ENCODE measurements at regions not wholly inside any gene's neighbourhood (a gene's known extent, or its start where the extent isn't known, plus 50 kb on each side); places are given as distances from the start of the nearest gene placed in this dataset.

GRCh38 chr5:155167736-155168135 lies 154.2 kb downstream of the KIF4B start:
- Histone ChIP-seq H3K27me3 (ENCODE audit: insufficient read depth, low read length) (peaks cover 2% of the 10 kb centered on the region), H3K36me3 (ENCODE audit: insufficient read depth, low read length) (no peaks in the 10 kb centered on the region), H2AFZ (ENCODE audit: low read depth, low read length) (no peak overlapping the region), H3K4me1 (ENCODE audit: insufficient read depth, low read length) (no peaks in the 10 kb centered on the region), H3K9me3 (ENCODE audit: low read length) (no peaks in the 10 kb centered on the region), H3K4me3 (ENCODE audit: low read length) (no peak overlapping the region)

- no peak overlapping the region for H2AFZ ChIP-seq (ENCODE audit: low read depth, low read length)
- H3K4me3 ChIP-seq (ENCODE audit: low read length), result no peak overlapping the region
- H3K9me3 ChIP-seq (ENCODE audit: low read length), result no peaks in the 10 kb centered on the region
- H3K4me1 ChIP-seq (ENCODE audit: insufficient read depth, low read length), result no peaks in the 10 kb centered on the region
- no peaks in the 10 kb centered on the region for H3K27me3 ChIP-seq (ENCODE audit: insufficient read depth, low read length)
- H3K36me3 ChIP-seq (ENCODE audit: insufficient read depth, low read length), result no peaks in the 10 kb centered on the region
These were observed 168.0 kb downstream of the KIF4B start for GRCh38 chr5:155181542-155181941.

GRCh38 chr5:155189476-155189875 lies 175.9 kb downstream of the KIF4B start:
- H3K36me3 ChIP-seq (ENCODE audit: insufficient read depth, low read length), result no peaks in the 10 kb centered on the region
- no peak overlapping the region for H2AFZ ChIP-seq (ENCODE audit: low read depth, low read length)
- H3K27me3 ChIP-seq (ENCODE audit: insufficient read depth, low read length), result no peaks in the 10 kb centered on the region
- no peak overlapping the region for H3K4me3 ChIP-seq (ENCODE audit: low read length)
- no peaks in the 10 kb centered on the region for H3K4me1 ChIP-seq (ENCODE audit: insufficient read depth, low read length)
- no peaks in the 10 kb centered on the region for H3K9me3 ChIP-seq (ENCODE audit: low read length)

GRCh38 chr5:155189981-155190380 lies 176.4 kb downstream of the KIF4B start:
- Histone ChIP-seq H3K9me3 (ENCODE audit: low read length) (no peaks in the 10 kb centered on the region), H3K27me3 (ENCODE audit: insufficient read depth, low read length) (no peaks in the 10 kb centered on the region), H2AFZ (ENCODE audit: low read depth, low read length) (no peak overlapping the region), H3K36me3 (ENCODE audit: insufficient read depth, low read length) (no peaks in the 10 kb centered on the region), H3K4me3 (ENCODE audit: low read length) (no peak overlapping the region), H3K4me1 (ENCODE audit: insufficient read depth, low read length) (no peaks in the 10 kb centered on the region)

- Histone ChIP-seq H3K4me3 (ENCODE audit: low read length) (no peak overlapping the region), H3K9me3 (ENCODE audit: low read length) (no peaks in the 10 kb centered on the region), H2AFZ (ENCODE audit: low read depth, low read length) (no peak overlapping the region), H3K27me3 (ENCODE audit: insufficient read depth, low read length) (no peaks in the 10 kb centered on the region), H3K4me1 (ENCODE audit: insufficient read depth, low read length) (no peaks in the 10 kb centered on the region), H3K36me3 (ENCODE audit: insufficient read depth, low read length) (no peaks in the 10 kb centered on the region)
These were observed 179.5 kb downstream of the KIF4B start for GRCh38 chr5:155193029-155193428.

- Histone ChIP-seq H3K9me3 (ENCODE audit: low read length) (no peaks in the 10 kb centered on the region), H3K36me3 (ENCODE audit: insufficient read depth, low read length) (no peaks in the 10 kb centered on the region)
These were observed 180.0 kb downstream of the KIF4B start for GRCh38 chr5:155193483-155194107.

GRCh38 chr5:155200608-155201007 lies 187.1 kb downstream of the KIF4B start:
- Histone ChIP-seq H3K27me3 (ENCODE audit: insufficient read depth, low read length) (no peaks in the 10 kb centered on the region), H3K4me1 (ENCODE audit: insufficient read depth, low read length) (no peaks in the 10 kb centered on the region), H2AFZ (ENCODE audit: low read depth, low read length) (no peak overlapping the region), H3K4me3 (ENCODE audit: low read length) (no peak overlapping the region), H3K36me3 (ENCODE audit: insufficient read depth, low read length) (no peaks in the 10 kb centered on the region), H3K9me3 (ENCODE audit: low read length) (no peaks in the 10 kb centered on the region)

More at GRCh38 chr5:155193483-155194107, 180.0 kb downstream of the KIF4B start:
- Histone ChIP-seq H3K27me3 (ENCODE audit: insufficient read depth, low read length) (no peaks in the 10 kb centered on the region), H3K4me3 (ENCODE audit: low read length) (no peak overlapping the region), H2AFZ (ENCODE audit: low read depth, low read length) (no peak overlapping the region), H3K4me1 (ENCODE audit: insufficient read depth, low read length) (no peaks in the 10 kb centered on the region)

GRCh38 chr5:155211764-155212163 lies 198.2 kb downstream of the KIF4B start:
- Histone ChIP-seq H3K4me3 (ENCODE audit: low read length) (no peak overlapping the region), H3K9me3 (ENCODE audit: low read length) (no peaks in the 10 kb centered on the region), H2AFZ (ENCODE audit: low read depth, low read length) (no peak overlapping the region), H3K36me3 (ENCODE audit: insufficient read depth, low read length) (no peaks in the 10 kb centered on the region), H3K4me1 (ENCODE audit: insufficient read depth, low read length) (no peaks in the 10 kb centered on the region), H3K27me3 (ENCODE audit: insufficient read depth, low read length) (no peaks in the 10 kb centered on the region)

GRCh38 chr5:155222393-155222792 lies 208.8 kb downstream of the KIF4B start:
- no peaks in the 10 kb centered on the region for H3K27me3 ChIP-seq (ENCODE audit: insufficient read depth, low read length)
- no peak overlapping the region for H2AFZ ChIP-seq (ENCODE audit: low read depth, low read length)
- H3K4me1 ChIP-seq (ENCODE audit: insufficient read depth, low read length), result no peaks in the 10 kb centered on the region
- no peaks in the 10 kb centered on the region for H3K9me3 ChIP-seq (ENCODE audit: low read length)
- H3K36me3 ChIP-seq (ENCODE audit: insufficient read depth, low read length), result no peaks in the 10 kb centered on the region
- no peak overlapping the region for H3K4me3 ChIP-seq (ENCODE audit: low read length)

GRCh38 chr5:155229135-155229534 lies 215.6 kb downstream of the KIF4B start:
- H3K27me3 ChIP-seq (ENCODE audit: insufficient read depth, low read length), result no peaks in the 10 kb centered on the region
- no peaks in the 10 kb centered on the region for H3K9me3 ChIP-seq (ENCODE audit: low read length)
- no peak overlapping the region for H2AFZ ChIP-seq (ENCODE audit: low read depth, low read length)
- H3K4me3 ChIP-seq (ENCODE audit: low read length), result no peak overlapping the region
- H3K4me1 ChIP-seq (ENCODE audit: insufficient read depth, low read length), result no peaks in the 10 kb centered on the region
- no peaks in the 10 kb centered on the region for H3K36me3 ChIP-seq (ENCODE audit: insufficient read depth, low read length)

- no peaks in the 10 kb centered on the region for H3K4me1 ChIP-seq (ENCODE audit: insufficient read depth, low read length)
- H3K4me3 ChIP-seq (ENCODE audit: low read length), result no peak overlapping the region
- H3K9me3 ChIP-seq (ENCODE audit: low read length), result no peaks in the 10 kb centered on the region
- H2AFZ ChIP-seq (ENCODE audit: low read depth, low read length), result no peak overlapping the region
- H3K36me3 ChIP-seq (ENCODE audit: insufficient read depth, low read length), result no peaks in the 10 kb centered on the region
- H3K27me3 ChIP-seq (ENCODE audit: insufficient read depth, low read length), result no peaks in the 10 kb centered on the region
These were observed 226.2 kb downstream of the KIF4B start for GRCh38 chr5:155239803-155240202.

- Histone ChIP-seq H3K4me1 (ENCODE audit: insufficient read depth, low read length) (no peaks in the 10 kb centered on the region), H3K36me3 (ENCODE audit: insufficient read depth, low read length) (no peaks in the 10 kb centered on the region), H3K4me3 (ENCODE audit: low read length) (no peak overlapping the region), H3K27me3 (ENCODE audit: insufficient read depth, low read length) (no peaks in the 10 kb centered on the region), H2AFZ (ENCODE audit: low read depth, low read length) (no peak overlapping the region), H3K9me3 (ENCODE audit: low read length) (no peaks in the 10 kb centered on the region)
These were observed 237.0 kb downstream of the KIF4B start for GRCh38 chr5:155250596-155250995.

- Histone ChIP-seq H3K27me3 (ENCODE audit: insufficient read depth, low read length) (no peaks in the 10 kb centered on the region), H3K9me3 (ENCODE audit: low read length) (no peaks in the 10 kb centered on the region), H2AFZ (ENCODE audit: low read depth, low read length) (no peak overlapping the region)
These were observed 238.5 kb downstream of the KIF4B start for GRCh38 chr5:155252025-155252424.

GRCh38 chr5:155252717-155253116 lies 239.2 kb downstream of the KIF4B start:
- H3K4me1 ChIP-seq (ENCODE audit: insufficient read depth, low read length), result no peaks in the 10 kb centered on the region
- no peak overlapping the region for H2AFZ ChIP-seq (ENCODE audit: low read depth, low read length)
- no peaks in the 10 kb centered on the region for H3K36me3 ChIP-seq (ENCODE audit: insufficient read depth, low read length)
- H3K27me3 ChIP-seq (ENCODE audit: insufficient read depth, low read length), result no peaks in the 10 kb centered on the region
- H3K9me3 ChIP-seq (ENCODE audit: low read length), result no peaks in the 10 kb centered on the region
- H3K4me3 ChIP-seq (ENCODE audit: low read length), result no peak overlapping the region

More at GRCh38 chr5:155252025-155252424, 238.5 kb downstream of the KIF4B start:
- Histone ChIP-seq H3K36me3 (ENCODE audit: insufficient read depth, low read length) (no peaks in the 10 kb centered on the region), H3K4me1 (ENCODE audit: insufficient read depth, low read length) (no peaks in the 10 kb centered on the region), H3K4me3 (ENCODE audit: low read length) (no peak overlapping the region)
